ENCODE measurements at regions not wholly inside any gene's neighbourhood (a gene's known extent, or its start where the extent isn't known, plus 50 kb on each side); places are given as distances from the start of the nearest gene placed in this dataset.

DNA sequence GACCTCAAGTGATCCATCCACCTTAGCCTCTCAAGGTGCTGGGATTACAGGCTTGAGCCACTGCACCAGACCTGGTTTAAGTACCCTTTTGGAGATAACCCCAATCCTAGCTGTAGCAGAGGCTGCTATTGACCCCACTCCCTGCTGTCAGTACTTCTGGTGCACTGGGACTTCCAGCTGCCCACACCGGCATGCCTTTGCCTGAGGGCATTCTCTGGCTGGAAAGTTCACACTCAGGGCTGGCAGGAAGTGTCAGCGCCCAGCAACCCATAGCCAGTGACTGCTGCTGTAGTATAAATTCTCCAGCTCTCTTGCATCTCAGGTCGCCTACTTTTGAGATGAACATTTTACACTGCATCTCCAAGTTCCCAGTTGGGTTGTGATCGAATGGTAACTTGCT is 75.3 kb downstream of the UTRN start:
- H3K4me1 ChIP-seq: peaks cover 72% of the 10 kb centered on the region
- no peaks in the 10 kb centered on the region for H3K9me3 ChIP-seq
- intact Hi-C loops (cut with DNase I): no loop called here
- no peaks in the 10 kb centered on the region for H3K27me3 ChIP-seq (ENCODE audit: low read depth)
- TF ChIP-seq, protein P1, sequence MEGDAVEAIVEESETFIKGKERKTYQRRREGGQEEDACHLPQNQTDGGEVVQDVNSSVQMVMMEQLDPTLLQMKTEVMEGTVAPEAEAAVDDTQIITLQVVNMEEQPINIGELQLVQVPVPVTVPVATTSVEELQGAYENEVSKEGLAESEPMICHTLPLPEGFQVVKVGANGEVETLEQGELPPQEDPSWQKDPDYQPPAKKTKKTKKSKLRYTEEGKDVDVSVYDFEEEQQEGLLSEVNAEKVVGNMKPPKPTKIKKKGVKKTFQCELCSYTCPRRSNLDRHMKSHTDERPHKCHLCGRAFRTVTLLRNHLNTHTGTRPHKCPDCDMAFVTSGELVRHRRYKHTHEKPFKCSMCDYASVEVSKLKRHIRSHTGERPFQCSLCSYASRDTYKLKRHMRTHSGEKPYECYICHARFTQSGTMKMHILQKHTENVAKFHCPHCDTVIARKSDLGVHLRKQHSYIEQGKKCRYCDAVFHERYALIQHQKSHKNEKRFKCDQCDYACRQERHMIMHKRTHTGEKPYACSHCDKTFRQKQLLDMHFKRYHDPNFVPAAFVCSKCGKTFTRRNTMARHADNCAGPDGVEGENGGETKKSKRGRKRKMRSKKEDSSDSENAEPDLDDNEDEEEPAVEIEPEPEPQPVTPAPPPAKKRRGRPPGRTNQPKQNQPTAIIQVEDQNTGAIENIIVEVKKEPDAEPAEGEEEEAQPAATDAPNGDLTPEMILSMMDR (IDR thresholded peaks at IDR 0.05): no peak
- ATAC-seq (no peak), DNase-seq (no peak)
- no peaks in the 10 kb centered on the region for H3K36me3 ChIP-seq
- no peak overlapping the region for H3K27ac ChIP-seq
- H3K4me3 ChIP-seq: no peak overlapping the region

DNA sequence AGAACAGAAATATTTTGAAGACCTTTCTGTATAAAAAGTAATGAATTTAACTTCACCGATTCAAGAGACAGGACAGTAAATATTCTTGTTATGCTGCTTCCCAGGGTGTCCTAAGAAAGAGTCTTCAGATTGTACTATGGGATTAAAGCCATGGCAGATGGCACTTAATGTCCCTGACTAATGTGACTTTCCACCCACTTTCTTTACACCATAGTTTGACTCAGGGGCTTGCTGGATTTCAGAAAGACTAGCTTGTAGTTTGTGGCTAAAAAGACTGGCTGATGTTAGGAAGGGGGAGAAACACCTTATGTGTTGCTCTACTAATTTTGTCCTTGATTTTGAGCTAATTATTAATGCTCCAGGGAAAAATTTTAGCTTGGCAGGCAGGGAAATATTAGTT is 75.9 kb downstream of the UTRN start:
- Histone ChIP-seq H3K36me3 (no peaks in the 10 kb centered on the region), H3K27ac (peak overlapping the region; percentile 4), H3K9me3 (no peaks in the 10 kb centered on the region), H3K4me1 (peaks cover 73% of the 10 kb centered on the region), H3K27me3 (ENCODE audit: low read depth) (no peaks in the 10 kb centered on the region), H3K4me3 (no peak overlapping the region)
- ATAC-seq: no peak
- TF ChIP-seq, protein P1 (IDR thresholded peaks at IDR 0.05): no peak
- intact Hi-C loops (cut with DNase I): no loop called here
- DNase-seq: no peak

DNA sequence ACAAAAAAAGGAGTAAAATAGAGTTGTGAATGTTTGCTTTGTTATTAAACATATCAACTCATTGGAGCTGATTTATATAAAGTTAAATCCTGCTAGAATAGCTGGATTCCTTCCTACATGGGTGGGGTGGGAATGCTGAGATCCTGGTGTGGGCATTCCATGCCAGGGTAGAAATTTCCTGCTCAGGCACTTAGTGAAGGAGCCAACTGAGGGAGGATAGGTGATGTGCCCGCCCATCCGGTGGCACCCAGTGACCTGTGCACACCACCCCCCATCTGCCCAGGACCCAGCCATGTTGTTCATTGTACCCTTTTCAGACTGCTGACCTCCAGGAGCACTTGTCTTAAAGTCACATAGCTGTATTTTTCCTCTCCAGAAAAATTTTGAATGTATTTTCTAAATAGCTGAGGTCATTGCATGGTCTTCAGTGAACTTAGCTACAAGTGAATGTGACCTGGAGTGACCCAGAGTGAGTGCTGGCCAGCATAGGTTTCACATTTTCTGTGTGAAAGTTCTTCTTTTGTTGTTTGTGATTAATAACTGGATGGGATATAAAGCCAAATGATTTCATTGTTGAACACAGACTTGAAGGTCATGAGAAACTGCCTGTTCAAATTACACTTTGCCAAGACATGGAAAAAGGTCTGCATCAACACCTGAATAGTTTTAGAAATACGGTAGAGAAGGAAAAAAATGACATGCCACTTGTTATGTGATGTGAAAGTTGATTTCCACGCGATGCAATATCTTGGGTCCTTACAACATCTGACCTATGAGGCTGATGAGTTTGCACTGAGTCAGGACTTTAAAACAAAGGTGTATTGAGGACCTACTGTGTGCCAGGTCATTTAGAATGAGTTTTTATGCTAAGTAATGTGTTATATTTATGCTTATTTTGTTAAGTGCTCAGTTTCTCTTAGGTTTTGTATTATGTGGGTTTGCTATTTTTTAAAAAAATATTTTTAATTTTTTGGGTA is 77.2 kb downstream of the UTRN start:
- H3K27ac ChIP-seq: no peak overlapping the region
- H3K4me3 ChIP-seq: no peak overlapping the region
- H3K9me3 ChIP-seq: no peaks in the 10 kb centered on the region
- intact Hi-C loops (cut with DNase I): no loop called here
- H3K4me1 ChIP-seq: peaks cover 67% of the 10 kb centered on the region
- H3K36me3 ChIP-seq: no peaks in the 10 kb centered on the region
- no peaks in the 10 kb centered on the region for H3K27me3 ChIP-seq (ENCODE audit: low read depth)
- DNase-seq (no peak), ATAC-seq (peak; percentile 43 to 60)
- TF ChIP-seq, protein P1 (IDR thresholded peaks at IDR 0.05): no peak

DNA sequence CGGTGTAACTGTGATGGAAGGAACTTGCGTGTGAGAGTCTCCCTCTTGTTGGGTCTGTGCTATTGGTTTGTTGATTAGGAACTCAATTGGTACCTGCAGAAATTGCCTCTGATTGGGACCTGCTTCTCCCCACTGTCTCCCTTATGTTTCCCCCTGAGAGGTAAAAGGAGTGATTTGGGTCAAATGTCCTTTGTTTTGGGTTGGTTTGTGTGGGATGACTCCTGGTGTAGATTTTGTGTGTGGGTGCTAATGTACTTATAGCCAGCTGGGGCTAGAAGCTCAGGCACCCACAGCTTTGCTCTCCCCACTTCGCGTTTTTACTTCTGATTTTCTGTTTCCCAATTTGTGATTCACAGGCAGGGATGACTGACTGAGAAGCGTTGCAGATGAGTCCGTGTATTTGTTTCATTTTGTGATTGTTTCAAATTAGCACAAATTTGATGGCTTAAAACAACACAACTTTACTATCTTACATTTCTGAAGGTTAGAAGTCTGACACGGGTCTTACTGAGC is 79.1 kb downstream of the UTRN start:
- intact Hi-C loops (cut with DNase I): no loop called here
- ATAC-seq (peak; percentile 35 to 55), DNase-seq (no peak)
- Histone ChIP-seq H3K4me3 (peak overlapping the region; percentile 22), H3K9me3 (no peaks in the 10 kb centered on the region), H3K27ac (no peak overlapping the region), H3K27me3 (ENCODE audit: low read depth) (no peaks in the 10 kb centered on the region), H3K4me1 (peaks cover 62% of the 10 kb centered on the region), H3K36me3 (no peaks in the 10 kb centered on the region)
- TF ChIP-seq, protein P1 (IDR thresholded peaks at IDR 0.05): no peak

DNA sequence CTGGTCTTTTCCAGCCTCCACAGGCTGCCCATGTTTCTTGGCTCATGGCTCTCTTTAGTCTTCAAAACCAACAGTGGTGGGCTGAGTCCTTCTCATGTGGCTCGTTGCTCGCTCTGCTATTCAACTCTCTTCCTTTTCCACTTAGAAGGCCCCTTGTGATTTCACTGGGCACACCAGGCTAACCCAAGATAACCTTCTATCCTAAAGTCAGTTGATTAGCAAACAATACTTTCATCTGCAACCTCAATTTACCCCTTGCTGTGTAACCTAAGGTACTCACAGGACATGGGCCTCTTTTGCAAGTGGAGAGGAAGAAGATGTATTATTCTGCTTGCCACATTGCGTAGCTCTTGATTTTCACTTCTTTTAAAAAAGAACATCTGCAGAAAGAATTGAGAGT is 79.6 kb downstream of the UTRN start:
- Histone ChIP-seq H3K27ac (no peak overlapping the region), H3K4me1 (peaks cover 60% of the 10 kb centered on the region)
- intact Hi-C loops (cut with DNase I): no loop called here

More for the DNA sequence above, 79.6 kb downstream of the UTRN start:
- H3K4me3 ChIP-seq: peak overlapping the region; percentile 22
- ATAC-seq: peak in 1 of 2 donors; percentile 25
- TF ChIP-seq, protein P1 (IDR thresholded peaks at IDR 0.05): no peak
- no peaks in the 10 kb centered on the region for H3K36me3 ChIP-seq
- no peaks in the 10 kb centered on the region for H3K27me3 ChIP-seq (ENCODE audit: low read depth)
- H3K9me3 ChIP-seq: no peaks in the 10 kb centered on the region
- no peak for DNase-seq
